GM21529 (cell line): ENCODE measurements at regions not wholly inside any gene's neighbourhood (a gene's known extent, or its start where the extent isn't known, plus 50 kb on each side); places are given as distances from the start of the nearest gene placed in this dataset.

Source experiments
- ATAC-seq: cut with Tn5 transposase; IDR thresholded peaks from one replicate; pipeline ENCODE4 v1.9.1; 2021; ENCODE audit not compliant: unreplicated experiment

DNA sequence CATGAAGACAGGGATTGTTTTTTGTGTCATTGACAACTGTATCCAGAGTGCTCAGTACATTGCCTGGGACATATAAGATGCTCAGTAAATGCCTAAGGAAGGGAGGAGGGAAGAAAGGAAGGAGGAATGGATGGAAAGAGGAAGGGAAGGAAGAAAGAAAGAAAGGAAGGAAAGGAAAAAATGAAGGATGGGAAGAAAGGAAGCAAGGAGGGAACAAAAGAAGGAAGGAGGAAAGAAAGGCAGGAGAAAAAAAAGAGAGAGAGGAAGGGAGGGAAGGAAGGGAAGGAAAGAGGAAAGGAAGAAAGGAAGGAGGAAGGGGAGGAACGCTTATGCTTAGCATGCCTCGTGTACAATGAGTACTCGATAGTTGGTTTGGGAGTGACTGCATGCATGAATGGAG lies 514.7 kb downstream of the RPS24 start:
- ATAC-seq = no peak

DNA sequence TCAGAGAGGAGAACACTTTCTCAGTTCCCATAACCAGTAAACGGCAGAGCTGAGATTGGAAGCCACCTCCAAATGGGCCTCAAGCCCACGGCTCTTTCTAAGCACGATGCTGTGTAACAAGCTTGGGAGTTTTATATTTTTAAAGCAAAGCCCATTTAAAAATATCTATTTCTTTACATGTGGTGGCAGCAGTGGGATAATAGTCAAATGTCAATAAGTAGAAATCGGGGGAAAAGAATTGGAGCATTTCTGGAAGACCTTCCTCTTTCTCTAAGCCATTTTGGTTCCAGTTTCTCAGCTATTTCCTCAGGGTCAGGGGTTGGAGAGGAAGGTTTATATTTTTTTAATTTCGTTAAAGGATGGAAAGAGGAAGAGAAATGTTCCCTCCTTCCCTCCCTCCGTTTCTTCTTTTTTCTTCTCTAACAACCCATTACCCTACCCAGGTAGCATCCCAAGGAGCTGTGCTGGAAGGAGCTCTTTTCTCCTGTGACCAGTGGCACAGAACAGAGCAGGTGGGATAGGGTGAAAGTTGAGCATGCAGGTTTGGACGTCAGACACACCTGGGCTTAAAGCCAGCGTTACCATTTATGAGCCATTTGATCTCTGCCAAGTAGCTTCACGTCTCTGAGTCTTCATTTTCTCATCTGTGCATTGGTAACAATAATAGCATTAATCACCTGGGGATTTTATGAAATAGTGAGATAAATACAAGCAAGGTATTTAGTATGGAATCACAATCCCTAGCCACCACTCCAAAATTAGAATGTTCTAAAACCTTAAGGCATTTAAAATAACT lies 515.7 kb downstream of the RPS24 start:
- no peak for ATAC-seq

DNA sequence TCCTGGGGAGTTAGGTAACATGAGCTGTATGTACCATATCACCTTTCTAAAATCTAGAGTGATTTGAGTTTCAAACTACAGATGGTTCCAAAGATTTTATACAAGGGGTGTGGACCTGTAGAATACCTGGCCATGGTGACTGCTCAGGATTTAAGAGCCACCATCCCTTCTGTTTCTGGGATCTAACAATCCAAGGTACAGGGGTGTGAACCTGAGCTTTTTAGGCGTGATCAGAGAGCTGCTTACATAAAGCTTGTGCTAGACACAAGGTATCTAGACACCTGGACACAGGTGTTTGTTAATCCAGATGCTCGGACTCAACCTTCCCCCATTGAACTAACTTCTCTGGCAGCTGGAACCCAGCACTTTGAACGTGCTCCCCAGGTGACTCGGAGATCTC lies 516.4 kb downstream of the RPS24 start:
- no peak for ATAC-seq

DNA sequence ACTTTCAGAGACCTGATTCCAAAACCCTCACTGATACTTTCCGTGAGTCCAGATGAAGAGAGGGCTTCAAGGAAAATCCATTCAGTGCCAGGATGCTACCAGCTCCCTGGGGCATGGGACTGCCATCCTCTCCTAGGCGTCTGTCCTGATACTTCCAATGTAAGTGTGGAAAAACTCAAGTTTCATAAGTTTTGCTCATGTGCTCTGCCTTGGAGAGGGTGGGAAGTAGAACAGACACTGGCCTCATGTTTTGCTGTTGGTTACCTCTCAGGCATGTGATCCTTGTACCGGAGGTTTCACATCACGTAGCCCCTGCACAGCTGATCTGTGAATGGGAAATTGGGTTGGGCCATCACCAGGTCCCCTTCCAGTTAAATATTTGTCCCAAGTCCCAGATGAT lies 517.1 kb downstream of the RPS24 start:
- ATAC-seq = no peak

DNA sequence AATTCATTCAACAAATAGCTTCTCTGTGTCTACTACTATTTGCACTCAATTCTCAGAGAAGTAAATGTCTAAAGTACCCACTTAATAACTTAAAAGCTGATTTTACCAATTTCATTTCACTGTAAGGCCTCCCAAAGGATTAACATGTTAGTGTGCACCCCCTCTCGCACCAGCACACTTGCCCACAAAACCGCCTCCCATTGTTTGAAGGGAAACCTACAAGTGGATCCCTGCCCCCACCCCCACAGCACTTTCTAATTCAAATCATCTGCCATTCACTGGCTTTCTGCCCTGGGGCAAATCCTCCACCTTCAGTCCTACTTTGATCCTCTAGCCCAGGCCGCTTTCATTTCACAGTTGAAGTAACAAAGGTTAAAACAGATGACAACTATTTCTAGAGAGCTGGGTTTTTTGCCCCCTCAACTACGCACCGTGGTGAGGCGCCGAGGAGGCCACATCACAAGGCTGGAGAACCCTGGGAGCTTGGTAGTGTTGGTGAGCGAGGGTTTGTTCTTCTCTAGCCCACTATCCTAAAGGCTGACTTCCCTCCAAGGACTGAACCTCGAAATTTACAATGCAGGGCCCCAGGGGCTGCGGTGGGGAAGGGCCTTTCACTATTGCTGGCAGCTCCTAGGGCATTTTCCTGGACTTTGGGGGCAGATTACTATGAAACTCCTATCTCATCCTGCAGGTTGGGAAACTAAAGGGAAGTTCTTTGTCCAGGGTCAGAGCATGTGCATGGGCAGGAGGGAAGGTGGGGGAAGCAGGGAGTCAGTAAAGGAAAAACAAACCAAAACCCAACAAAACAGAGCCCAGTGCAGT lies 517.4 kb upstream of the ZMIZ1 start:
- ATAC-seq = no peak

DNA sequence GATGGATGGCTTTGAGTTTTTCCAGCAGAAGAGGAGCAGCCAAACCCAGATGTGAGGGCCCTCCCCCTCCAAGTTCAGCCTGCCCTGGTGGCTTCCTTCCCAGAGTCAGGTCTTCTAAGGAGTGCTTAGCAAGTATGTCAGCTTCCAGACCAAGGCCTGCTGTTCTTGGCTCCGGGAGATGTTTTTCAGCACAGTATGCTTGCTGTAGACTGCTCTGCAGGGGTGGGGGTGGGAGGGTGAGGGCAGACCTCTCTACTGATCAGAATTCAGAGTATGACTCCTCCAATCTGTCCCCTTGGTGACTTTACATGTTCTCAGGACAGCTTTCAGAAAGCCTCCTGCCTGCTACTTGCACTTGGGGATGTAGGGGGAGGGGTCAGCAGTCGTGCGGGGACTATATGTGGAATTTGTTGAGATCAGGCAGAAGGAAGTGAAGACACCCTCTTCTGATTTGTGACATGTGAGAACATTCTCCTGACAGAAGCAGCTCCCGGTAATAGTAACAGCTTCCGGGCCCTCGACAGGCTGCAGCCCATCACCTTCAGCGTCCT lies 516.4 kb upstream of the ZMIZ1 start:
- ATAC-seq = no peak

DNA sequence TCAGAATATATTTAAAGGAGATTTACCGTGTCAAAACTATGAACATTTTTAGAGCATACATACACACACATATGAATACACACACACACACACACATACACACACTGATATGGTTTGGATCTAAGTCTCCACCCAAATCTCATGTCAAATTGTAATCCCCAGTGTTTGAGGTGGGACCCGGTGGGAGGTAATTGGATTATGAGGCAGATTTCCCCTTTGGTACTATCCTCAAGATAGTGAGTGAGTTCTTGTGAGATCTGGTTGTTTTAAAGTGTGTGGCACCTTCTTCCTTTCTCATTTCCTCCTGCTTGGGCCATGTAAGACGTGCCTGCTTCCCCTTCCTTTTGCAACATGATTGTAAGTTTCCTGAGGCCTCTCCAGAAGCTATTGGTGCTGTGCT lies 515.0 kb upstream of the ZMIZ1 start:
- no peak for ATAC-seq

DNA sequence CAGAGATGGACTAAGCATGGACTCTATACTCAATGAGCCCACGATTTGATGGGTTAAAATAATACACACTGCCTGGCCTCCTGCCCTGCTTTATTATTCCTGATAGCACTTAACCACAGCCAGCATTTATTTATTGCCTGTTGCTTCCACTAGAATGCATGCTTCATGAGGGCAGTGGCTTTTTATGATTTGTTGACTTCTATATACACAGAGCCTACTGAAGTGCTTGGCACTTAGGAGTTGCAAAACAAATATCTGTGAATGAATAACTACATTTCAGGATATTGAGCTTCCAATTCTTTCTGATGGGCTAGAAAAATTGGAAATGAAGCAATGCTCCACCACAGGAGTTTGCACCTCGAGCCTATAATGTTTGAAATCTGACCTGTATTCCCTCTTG lies 513.6 kb upstream of the ZMIZ1 start:
- ATAC-seq = no peak

DNA sequence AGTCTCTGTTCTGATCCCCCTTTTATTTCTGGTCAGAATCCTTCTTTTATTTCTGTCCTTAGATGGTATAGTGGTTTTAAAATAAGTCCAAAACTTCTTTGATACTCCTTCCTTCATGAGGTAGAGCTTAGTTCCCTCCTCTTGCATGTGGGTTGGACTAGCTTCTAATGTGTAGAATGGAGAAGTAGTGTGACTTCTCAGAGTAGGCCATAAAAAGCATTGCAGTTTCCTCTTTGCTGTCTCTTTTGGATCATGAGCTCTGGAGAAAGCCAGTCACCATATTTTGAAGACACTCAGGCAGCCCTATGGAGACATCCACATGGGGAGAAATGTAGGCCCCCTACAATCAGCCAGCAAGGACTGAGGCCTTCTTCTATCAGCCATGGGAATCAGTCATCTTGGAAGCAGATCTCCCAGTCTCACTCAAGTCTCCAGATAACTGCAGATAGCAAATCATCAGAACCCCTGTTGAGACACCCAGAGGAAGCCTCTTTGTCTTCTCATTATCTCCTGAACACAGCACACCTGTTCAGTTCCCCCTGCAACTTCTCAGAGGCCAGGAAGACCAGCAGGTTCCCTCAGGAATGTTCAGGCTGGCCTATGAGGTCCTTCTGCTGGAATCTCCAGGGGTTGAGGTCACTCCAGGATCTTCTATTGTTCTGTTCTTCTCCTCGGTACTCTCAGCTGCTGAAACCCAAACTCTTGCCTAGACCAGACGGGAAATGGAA lies 511.9 kb upstream of the ZMIZ1 start:
- ATAC-seq = no peak

DNA sequence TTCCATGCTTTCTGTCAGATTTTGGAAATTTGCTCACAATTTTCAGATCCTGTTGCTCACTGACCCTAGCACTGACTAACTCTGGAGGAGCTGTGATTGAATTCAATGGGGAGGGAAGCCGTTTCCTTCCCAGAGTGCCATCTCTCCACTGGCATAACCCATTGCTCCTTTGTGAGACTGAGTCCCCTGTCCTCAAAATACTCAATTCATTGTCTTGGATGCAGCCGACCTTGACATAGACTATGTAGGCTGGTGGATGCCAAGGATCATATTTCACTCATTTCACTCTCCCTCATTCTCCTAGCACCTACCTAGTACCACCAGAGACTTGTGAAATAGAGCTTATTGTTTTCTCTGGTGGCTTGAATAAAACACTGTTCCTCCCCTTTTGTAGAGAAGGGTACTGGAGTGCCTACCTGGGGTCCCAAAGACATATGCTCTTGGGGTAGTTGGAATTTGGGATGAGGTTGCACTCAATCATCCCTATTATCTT lies 511.3 kb upstream of the ZMIZ1 start:
- ATAC-seq = no peak

DNA sequence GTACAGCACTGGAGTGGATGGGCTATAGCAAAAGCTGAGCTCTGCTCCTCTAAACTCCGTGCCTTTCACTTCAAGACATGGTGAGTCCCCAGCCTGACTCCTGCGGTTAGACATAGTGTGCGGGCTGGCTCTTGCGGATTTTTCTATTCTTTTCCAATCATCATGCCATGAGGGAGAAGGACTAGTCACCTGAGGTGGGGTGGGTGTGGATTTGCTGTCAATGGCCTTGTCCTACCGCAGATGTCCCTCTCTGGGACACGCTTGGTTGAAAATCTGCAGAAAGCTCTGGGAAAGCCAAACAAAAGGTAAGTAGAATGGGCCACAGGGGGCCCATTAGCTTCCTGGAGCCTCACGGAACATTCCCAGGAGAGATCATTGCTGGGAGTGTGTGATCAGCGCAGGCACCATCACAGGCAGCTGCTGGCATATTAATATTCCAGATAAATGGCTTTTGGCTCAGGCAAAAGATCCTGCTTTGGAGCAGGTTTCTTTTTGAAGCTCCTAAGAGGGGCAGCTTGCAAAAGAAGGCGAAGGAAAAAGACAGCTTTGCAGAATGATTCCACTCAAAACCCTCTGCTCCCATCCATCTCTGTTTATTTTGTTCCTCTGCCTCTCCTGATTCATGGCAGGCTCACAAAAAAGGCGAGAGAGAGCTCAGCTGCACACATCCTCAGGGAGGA lies 509.0 kb upstream of the ZMIZ1 start:
- ATAC-seq = no peak

DNA sequence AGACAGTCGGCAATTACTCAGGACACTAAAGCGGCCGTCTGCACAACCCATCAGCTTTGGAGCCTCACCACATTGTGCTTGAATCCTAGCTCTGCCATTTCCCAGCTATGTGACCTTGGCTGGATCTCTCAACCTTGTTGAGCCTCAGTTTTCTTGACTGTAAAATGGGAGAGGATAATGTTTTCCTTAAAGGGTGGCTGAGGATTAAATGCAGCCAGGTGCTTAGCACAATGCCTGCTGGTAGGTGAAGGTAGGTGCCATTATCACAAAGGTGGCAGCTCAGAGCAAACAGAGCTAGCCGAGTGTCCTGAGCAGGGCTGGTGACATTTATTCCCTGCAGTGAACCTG lies 508.5 kb upstream of the ZMIZ1 start:
- no peak for ATAC-seq

DNA sequence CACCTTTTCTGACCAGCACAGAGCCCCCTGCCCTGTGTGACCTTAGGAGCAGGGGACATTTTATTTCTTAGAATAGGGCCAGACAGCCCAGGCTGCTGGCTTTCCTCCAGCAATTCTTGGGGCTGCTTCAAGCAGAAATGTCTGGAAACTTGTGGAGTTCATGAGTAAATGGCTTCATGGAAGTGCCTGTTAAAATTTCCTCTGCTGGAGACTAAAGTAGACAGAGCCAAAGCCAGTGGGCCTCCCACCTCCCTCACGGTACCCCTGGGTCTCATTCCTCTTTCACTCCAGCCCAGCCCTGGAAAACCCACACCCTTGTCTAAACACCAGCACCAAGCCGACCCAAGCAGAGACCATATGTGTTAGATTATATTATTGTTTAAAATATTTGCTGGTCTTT lies 505.5 kb upstream of the ZMIZ1 start:
- no peak for ATAC-seq

DNA sequence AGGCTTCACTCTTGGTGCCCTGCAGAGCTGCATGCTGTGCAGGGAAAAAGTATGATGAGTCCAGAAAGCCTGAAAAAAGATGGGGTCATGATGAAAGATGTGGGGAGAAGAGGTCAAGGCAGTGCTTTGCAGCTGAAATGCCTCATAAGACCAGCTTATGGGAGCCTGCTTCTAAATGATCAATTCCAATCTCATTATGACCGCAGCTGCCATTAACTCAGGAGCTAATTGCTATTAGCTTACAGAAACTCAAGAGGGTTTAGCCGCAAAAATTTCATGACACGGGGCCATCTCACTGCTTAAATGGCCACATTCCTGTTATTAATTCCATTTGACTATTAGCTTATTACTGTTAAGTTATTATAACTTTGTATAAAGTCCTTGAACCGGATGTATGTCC lies 502.9 kb upstream of the ZMIZ1 start:
- ATAC-seq = no peak

DNA sequence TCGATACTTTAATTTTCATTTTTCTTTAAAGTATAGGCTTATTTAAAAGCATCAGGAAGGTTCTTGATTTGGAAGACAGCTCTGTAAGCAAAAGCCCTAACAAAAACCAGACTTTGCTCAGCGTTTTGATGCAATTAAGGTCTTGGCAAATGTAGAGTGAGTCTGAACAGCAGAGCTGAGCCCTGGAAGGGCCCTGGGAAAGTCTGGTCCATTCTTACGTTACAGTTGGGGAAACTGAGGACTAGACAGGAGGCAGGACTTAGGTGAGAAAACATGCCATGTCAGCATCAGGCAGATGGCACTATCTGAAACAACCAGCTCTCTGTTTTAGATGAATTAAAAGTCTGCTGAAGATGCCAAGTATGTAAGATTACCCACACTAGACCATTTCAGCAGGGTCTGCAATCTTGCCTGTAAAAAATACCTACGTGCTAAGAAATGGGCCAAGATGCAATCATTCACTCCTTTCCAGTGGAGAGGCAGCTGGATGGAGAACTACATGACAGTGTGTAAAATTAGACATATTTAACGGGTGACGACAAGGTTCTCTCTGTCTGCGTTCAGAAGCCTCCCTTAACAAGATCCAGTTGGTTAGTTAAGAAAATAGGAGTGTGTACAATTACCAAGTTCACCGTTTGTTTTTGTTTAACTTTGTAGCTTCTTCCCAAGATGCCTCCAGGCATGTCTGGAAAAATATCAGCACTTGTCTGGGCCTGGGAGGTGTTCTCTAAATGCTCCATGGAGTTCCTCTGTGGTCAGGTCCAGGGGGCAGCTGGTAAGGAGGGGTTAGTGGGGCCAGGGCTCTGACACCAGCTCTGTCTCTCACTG lies 502.3 kb upstream of the ZMIZ1 start:
- no peak for ATAC-seq

DNA sequence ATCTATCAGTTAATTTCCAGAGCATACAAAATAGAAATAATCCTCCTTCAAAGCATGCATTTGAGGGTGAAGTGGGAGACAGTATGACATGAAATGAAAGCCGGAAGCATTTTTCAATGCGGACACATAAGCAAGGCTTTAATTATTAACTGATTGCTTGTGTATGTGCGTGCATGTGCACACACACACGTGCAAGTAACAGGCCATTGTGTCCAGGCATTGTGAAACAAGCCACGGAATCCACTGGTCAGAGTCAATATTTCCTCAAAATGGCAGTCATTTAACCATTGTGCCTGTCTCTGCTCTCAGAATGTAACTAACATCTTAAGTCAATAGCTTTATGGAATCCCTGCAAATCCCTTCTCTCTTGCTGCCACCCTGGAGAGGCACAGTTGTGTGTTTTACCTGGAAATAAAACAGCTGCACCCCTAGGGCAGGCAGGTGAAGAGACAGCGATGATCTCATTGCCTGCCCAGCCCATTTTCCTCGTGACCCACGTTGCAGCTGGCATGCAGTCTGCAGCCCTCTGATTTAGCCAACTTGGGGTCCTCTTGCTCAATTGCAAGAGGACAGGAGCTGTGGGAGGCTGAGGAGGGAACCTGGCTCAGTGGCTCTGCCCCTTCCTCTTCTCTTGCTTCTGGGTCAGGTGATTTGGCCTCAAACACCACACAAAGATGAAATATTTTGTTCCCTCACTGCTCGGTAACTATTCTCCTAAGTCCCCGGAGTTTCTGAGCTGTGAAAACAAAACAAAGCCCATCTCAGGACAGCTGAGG lies 500.9 kb upstream of the ZMIZ1 start:
- ATAC-seq = no peak

DNA sequence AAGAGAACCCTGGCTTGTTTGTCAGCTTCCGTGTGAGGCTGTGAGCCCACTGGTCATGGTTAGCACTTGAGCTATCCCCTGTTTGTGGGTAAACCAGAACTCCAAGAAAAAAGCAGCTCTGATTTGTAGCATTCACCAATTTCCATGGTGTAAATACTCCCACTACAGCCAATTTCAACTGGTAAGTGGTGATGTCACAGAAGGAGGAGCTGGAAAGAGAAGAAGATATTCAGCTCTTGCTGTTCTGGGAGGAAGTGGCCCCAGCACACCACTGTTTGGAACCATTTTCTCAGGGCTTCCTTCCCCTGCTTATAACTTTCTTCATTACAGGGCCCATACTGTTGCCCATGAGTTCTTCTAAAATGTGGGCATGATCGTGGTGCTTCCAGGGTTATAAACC lies 500.1 kb upstream of the ZMIZ1 start:
- ATAC-seq = no peak

DNA sequence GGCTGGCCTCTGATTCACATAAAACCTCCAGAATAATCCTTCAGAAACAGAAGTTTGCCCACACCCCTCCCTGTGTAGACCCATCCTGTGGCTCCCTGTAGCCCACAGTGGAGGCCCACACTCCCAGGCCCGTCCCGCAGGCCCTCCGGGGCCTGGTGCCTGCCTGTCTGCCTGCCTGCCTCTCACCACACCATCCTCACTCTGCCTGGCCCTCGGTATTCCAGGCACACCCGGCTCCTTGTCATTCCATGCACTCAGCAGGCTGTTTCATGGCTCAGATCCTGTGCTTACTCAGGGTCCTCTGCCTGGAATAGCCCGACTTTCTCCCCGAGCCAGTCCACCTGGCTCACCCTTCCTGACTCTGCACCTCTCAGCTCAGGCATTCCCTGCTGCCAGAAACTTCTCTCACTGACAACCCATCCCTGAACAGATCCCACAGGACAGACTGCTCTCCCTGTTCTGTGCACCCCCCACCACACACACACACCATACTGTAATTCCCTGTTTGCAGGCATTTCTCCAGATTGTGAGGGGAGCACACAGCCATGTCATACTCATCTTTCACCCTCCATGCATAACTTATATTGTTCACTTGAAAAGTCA lies 498.0 kb upstream of the ZMIZ1 start:
- ATAC-seq = no peak

DNA sequence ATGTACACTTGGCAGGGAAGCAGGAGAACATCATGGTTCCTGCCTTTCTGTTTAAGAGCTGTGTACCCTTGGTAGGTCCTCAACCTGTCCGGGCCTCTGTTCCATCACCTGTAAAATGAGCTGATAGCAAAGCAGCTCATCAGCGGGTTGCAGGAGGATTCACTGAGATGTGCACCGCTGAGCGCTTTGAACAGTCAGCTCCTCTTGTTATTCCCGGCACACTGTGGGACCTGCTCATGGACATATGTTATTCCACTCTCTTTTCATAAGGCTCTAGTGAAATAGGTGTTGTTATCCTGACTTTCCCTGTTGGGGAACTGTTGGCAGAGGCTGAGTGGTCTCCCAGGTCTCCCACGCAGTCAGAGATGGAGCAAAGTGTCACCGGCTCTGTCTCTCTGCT lies 497.5 kb upstream of the ZMIZ1 start:
- no peak for ATAC-seq
